G401.6 (cell line): ENCODE measurements at regions not wholly inside any gene's neighbourhood (a gene's known extent, or its start where the extent isn't known, plus 50 kb on each side); places are given as distances from the start of the nearest gene placed in this dataset.

Experiments used
- FAIRE-seq: peaks from 2 replicates; lab custom pipeline; 2012; peaks lifted over from hg19 to GRCh38; lab: Jason Lieb, UNC

DNA sequence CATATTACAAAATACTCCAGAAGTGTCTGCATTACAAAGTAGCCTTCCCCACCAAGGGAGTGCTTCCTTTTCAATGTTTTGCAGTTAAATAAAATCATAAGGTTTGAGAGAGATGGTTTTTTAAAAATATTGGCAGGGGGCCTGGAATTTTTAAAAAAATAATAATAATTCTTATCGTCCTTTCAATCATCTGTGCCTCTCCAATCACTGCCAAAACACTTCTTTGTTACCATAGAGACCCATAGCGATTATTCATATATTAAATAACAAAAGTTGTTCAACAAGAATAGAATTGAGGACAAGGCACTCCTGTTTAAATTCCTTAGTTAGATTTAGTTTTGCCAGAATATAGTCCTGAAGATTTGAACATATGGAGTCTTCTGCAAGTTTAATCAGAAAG lies 203.1 kb downstream of the FAT4 start:
- no peak for FAIRE-seq

DNA sequence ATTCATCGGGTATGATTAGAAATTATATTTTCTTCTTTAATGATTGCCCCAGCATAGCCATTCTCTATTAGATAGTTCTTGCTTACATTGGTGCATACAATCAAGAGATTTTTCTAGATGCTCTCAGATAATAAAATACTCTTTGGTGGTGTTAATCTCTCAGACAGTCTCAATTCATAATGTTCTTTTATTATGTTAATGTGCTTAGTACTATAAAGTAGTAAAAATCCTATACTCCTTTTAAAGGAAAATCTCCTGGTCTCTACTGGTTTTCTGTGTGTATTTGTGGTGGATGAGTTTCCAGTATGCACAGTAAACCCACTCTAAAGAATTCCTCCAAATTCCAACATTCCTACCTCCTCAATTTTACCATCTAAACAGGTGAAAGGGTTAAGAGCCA lies 203.5 kb downstream of the FAT4 start:
- no peak for FAIRE-seq

DNA sequence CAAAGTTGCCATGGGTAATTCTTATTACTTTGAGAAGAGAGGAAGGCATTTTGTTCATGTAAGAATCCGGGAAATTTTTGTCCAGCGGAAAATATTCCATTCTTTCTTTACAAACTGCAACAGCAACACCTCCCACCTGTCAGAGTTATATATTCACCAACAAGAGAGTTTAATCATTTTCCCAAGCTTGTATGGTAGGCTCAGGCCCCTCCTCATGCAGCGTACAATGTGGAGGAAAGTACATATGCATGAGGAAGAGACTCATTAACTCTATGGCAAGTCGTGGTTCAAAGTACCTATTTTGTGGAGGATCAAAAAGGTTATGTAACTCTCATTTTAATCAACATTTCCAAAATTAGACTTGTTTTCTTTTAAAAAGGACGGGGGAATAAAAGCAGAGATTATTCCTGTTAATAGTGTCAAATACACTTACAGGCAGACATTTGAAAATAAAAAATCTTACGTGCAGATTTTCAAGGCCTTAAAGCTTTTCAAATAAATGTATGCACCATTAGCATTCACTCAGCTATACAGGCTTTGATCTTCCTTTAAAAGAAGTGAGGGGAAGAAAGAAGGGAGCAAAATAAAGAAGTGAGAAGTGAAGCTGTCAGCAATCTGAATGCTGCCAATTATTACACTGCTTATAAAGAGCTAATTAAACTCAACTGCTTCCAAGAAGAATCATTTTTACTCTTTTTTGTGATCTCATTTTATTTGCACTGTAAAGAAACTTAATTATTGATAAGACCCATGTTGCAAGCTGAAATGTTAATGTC lies 204.8 kb downstream of the FAT4 start:
- no peak for FAIRE-seq

DNA sequence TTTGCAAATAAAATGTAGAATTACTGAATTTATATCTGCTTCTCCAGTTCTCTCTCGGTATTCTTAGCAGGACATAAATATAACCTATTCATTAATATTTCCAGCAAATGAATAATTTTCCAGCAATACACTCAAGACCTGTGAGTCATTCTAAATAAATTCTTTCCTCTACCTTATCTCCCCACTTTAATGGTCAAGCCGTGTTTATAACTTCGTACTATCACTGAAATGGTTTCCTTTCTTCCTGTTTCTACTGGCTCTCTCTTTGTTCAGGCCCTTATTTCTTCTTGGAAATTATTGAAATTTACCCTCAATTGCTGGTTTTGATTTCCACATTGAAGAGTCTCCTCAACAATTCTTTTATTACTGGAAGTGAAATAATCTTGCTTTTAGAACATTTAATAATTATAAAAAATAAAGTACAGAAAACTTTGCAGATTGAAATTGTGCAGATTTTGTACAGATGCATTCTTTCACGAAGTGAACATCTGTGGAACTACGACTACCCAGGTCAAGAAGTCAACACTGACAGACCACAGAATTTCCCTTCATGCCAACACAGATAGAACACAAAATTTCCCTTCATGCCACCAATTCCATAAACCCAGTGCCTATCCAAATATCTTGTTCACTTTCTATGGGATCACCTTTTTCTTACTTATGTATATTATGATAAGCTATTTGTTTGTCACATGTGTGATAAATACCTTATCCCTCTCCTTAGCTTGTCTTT lies 205.7 kb downstream of the FAT4 start:
- no peak for FAIRE-seq

DNA sequence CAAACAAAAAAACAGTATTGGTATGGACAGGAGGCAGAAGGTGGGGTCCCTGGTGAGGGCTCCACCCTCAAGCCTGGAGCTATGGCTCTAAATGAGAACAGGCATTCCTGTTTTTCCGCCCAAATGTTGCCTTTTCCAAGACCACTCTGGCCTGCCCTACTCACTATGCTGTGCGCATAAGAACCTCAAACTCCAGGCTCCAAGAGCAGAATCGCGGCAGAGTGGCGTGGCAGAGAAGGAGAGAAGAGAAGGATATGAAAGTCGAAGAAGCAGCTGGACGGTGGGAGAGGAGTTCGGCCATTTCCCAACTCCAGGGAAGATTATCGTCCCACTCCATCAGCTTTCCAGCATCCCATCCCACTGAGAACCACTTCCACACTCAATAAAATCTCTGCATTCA lies 207.8 kb downstream of the FAT4 start:
- FAIRE-seq: no peak

DNA sequence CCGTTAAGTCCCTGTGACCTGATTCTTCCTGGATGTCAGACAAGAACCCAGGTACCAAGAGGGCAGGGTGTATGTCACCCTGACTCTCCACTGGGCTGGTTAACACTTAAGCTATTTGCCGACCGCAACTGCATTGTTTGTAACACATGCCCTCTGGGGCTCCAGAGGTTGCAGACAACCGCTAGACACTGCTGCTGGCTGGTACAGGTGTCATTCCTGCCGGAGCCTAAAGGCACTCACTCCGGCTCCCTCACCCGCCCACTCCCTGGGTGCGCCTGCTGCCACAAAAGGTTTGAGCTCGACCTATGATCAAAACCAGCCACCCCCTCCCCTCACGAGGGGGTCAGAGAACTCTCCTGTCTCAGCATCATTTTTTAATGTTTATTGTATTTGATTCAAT lies 208.2 kb downstream of the FAT4 start:
- FAIRE-seq: no peak

DNA sequence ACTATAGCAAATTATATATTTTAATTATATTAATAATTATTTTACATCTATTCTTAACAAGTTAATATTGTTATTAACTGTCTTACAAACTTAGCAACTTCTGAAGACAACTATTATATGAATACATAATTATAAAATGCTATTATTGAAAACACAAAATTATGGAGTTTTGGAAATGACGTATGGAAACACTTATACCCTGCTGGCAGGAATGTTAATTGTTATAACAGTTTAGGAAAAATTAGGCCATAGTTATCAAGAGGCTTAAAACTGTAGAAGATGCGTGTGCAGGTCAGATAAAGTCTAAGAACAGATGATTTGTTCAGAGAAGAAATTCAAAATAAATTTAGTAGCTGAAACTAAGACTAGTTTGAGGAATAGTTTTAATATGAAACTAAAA lies 211.7 kb downstream of the FAT4 start:
- FAIRE-seq: peak; percentile 41

DNA sequence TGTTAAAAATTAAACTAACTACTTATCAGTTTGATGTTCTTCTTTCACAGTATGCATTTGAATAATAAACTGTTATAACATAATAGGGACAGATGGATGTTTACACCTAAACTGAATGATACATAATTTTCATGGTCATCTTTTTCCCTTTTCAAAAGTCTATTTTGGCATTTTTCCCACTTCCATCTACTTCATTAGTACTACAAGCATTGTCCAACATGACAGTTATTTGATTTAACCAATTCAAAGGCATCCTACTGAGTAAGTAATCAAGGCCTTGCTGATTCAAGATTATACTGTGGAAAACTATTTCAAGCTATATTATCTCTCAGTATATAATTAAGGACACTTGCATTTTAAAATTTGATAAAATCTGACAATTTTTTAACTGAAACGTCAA lies 212.9 kb downstream of the FAT4 start:
- no peak for FAIRE-seq

DNA sequence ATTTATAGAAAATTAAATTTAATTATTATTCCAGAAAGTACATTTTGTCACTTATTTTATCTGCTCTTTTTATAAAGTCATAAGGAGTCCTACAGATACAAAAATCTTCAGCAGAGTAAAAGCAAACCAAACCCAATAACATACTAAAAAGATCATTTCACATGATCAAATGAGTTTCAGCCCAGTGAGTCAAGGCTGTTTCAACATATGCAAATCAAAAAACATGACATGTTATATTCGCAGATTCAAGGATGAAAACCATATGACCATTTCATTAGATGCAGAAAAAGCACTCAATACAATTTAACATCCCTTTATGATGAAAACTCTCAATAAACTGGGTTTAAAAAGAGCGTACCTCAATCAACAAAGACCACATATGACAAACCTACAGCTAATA lies 214.3 kb downstream of the FAT4 start:
- FAIRE-seq: no peak

DNA sequence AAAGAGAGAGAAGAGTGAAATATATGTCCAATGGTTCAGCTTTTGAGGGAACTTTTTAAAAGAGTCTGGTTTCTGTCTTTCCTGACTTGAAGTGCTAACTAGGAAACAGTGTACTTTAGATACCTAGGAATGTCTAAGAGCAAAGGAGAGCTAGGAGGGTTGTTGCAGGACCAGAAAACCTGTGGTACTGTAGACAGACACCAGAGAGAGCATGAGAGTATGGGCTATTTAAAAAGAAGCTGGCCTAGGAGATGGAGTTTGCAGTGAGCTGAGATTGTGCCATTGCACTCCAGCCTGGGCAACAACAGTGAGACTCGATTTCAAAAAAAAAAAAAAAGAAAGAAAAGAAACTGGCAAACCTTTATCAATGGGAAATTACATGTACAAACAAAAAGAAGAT lies 223.9 kb downstream of the FAT4 start:
- FAIRE-seq: no peak

DNA sequence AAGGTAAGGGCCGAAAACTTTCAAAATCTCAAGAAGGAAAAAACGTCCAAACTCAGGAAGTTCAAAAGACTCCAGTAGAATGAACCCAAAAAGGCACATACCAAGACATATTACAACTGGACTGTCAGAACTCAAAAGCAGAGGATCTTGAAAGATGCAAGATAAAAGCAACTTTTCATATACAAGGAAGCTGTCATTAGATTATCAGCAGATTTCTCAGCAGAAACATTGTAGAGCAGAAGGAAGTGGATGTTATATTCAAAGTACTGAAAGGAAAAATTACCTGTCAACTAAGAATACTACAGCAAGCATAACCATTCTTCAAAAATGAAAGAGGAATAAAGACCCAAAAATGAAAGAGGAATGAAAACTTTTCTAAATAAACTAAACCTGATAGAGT lies 224.9 kb downstream of the FAT4 start:
- FAIRE-seq: no peak

DNA sequence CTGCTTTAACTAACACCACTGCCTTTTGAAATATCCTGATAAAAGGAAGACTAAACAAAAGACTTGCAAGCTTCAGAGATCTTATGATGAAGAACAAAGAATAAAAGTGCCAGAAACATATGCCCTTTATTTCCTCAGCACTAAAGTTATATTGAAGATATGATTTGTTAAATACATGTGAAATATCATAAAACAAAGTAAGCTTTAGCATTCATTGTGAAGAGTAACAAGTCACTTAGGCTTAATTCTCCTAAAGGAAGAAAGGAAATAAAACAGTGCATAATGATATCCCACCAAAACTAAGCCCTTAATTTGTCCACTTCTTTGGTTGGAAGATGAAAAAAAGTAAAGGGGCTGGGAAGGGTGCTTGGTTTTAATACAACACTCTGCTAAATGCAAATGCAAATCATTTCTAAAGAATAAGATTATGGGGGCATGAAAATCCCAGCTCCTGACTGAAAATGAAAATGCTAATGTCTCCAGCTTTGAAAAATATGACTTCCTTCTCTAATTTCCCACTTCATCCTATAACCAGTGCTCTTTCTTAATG lies 227.2 kb downstream of the FAT4 start:
- no peak for FAIRE-seq

DNA sequence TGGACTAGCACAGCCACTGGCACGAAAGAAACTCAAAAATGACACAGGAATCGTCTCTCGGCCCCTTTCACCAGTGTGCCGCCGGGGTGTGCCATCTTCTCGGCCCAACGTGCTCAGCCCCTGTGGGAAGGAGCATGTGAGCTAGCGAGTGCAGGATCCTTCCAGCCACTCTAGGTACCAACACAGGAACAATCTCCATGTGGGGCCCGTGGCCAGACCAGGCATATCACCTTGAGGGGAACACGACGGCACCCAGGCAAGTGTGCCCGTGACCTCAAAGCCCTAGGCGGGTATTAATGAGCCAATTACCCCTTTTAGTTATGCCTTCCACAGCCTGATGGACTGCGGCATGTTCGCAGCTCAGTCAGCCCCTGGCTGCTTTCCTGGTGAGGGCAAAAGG lies 231.5 kb downstream of the FAT4 start:
- FAIRE-seq: no peak

DNA sequence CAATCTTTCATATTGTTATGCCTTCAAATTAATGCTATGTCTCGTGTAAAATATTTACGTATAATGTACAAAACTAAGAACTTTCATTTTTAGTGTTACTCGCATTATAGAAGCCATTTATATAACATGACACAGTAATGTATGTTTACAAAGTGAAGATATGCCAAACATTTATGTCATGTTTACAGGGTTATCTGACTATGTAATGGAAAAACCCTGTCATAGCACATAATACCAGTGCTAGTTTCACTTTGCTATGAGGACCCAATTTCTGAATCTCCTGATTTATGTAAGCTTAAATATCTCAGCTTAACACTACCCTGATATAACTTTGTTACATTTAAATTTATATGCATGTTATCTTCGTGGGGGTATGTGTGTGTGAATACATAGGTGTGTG lies 233.1 kb downstream of the FAT4 start:
- no peak for FAIRE-seq

DNA sequence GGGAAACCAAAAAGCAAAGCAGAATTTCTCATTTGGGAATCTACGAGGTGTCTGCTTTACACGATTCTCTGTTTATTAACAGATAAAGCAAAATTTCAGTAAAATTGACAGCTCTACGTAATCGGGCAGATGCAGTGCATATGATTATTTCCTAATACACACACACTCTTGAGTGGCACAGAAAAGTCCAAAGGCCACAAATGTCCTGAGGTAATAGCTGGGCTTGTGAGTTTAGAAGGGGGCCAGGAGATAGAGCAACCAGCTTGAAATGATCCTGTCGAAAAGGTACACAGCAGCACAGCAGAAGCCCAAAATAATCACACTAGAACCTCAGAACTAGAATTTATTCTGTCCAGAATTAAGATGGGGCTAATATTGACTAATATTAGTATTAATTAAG lies 236.0 kb downstream of the FAT4 start:
- no peak for FAIRE-seq

DNA sequence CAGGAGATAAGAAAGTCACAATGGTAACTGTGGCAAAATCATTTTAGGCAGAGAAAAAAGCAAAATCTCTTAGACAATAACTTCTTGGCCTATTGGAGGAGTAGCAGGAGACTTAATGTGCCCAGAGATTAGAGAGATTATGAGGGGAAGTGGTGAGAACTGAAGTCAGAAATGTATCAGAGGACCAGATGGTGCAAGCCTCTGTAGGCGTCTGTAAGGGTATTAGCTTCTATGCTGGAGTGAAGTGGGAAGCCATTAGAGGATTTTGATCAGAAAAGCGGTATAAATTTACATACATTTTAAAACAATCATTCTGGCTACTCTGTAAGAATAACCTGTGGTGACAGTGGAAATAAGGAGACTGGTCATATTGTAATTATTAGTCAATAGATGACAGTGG lies 236.7 kb downstream of the FAT4 start:
- no peak for FAIRE-seq

DNA sequence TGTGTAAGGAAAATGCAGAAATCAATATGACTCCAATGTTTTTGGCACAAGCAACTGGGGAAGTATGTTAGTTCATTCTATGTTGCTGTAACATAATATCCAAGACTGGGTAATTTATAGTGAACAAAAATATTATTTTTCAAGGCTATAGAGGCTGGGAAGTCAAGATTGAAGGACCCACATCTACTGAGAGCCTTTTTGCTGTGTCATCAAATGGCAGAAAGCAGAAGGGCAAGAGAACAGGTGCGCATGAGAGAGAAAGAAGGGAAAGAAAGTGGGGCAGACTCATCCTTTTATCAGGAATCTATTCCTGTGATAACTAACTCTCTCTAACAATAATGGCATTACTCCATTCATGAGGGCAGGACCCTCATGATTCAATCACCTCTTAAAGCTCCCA lies 237.2 kb downstream of the FAT4 start:
- no peak for FAIRE-seq

DNA sequence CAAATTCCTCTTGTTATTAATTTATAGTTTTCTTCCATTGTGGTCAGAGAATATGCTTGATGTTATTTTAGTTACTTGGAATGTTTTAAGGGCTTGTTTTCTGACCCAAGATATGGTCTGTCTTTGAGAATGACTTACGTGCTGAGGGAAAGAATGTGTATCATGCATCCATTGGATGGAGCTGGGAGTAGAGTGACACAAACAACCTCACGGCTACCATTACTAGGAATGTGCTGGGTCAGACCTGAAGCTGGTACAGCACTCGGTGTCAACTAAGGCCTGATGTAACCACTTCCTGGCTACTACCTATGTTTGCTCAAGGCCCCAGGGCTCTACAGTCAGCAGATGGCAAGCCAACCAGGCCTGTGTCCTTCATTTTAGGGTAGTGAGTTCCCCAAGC lies 257.8 kb downstream of the FAT4 start:
- FAIRE-seq: no peak

DNA sequence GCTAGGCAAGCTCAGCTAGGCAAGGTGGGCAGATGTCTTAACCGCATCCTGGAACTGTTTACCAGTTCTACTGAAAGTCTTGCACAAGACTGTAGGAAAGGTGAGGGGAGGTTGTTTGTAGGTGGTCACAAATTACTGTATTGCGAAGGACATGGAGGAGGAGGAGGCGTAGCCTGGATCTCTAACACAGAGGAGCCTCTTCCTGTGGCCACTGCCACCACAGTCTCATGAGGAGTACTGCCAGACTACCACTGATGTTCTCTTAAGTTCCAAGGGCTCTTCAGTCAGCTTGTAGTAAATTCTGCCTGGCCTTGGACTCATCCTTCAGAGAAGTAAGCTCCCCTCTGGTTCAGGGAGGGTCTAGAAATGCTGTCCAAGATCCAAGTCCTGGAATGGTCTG lies 258.6 kb downstream of the FAT4 start:
- no peak for FAIRE-seq

DNA sequence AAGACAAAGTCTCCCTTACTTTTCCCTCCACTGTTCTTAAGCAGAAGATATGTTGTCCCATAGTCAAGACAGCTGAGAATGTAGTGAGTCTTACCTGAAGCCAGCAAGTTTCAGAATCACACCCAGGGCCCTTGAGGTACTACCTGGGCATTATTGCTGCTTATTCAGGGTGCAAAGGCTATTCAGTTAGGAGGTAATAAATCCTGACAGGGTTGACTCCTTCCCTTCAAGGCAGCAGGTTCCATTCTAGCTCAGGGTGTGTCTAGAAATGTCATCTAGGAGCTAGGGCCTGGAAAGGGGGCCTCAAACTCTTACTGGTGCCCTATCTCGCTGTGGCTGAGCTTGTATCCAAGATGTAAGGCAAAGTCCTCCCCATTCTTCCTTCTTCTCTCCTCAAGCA lies 259.0 kb downstream of the FAT4 start:
- no peak for FAIRE-seq

DNA sequence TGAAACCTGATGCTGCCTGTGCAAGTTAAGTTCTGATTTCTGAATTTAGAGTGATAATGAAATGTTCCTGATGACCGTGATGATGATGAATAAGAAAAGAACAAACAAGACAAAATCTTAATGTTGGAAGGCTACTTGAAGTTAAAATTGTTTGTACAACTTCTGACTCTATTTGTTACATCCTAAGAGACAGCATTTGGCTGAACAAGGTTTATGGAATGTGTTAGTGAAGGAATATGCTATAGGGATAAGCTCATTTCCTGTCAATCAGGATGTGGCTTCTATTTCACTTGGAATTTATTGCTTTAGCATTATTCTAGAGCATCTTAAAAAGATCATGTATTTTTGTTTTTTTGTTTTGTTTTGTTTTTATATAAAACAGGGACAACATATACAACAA lies 267.5 kb downstream of the FAT4 start:
- no peak for FAIRE-seq

DNA sequence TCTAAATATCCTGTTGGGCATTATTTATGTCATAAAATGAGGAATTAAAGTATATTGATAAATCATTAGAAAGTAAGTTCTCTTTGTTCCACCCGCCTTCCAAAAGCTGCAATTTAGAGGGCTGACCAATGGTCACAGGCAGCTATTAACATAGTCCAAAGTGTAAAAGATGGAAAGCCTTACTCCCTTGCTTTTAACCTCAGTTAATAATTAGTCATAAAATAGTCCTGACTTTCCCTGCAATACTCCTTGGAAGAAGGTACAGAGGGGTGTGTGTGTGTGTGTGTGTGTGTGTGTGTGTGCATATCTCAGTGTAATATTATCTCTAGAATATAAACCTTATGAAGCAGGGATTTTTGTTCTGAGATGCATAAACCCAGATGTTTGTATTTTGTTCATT lies 275.4 kb downstream of the FAT4 start:
- FAIRE-seq: no peak

DNA sequence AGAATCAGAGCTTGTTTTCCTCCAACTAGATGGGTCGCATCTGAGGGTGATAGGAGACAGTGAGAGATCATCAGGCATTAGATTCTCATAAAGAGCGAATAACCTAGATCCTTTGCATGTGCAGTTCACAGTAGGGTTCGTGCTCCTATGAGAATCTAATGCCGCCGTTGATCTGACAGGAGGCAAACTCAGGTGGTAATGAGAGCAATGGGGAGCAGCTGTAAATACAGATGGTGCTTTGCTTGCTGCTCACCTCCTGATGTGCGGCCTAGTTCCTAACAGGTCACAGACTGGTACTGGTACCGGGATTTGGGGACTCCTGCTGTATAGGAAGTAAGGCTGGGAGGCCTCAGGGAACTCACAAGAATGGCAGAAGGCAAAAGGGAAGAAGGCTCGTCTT lies 276.5 kb downstream of the FAT4 start:
- FAIRE-seq: no peak

DNA sequence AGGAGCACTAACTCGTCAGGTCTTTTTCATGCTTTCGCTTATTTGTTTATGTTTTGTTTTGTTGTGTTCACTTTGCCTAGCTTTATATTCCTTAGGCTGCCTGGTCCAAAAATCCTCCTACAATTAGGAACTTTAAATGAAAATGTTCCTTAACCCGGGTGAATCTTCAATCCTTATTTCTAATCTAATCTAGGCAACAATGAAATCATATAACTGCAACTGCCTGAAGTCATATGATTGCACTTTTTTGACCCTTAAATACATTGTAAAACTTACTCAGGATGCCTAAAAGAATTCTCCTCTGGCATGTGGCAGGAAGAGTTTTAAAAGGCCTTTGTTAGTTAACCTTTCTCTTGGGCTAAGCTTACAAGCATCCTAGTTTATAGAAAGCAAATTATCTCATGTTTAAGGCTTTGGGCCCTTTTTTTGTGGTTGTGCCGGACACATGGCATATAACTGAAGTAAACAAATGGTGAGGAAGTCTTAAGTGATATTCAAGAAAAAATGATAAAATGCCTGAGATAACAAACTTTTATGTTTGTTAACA lies 279.4 kb downstream of the FAT4 start:
- FAIRE-seq: no peak
